ENCODE measurements at regions not wholly inside any gene's neighbourhood (a gene's known extent, or its start where the extent isn't known, plus 50 kb on each side); places are given as distances from the start of the nearest gene placed in this dataset.

GRCh38 chr12:131260954-131261353, 307.2 kb downstream of the ADGRD1 start:
- TF ChIP-seq ARNT (IDR thresholded peaks at IDR 0.05) (no peak), FOXA1 (IDR thresholded peaks at IDR 0.05) (no peak), LEF1 (IDR thresholded peaks at IDR 0.05; ENCODE audit: borderline replicate concordance) (no peak), TARDBP (IDR thresholded peaks at IDR 0.05) (no peak)
